NCI-H146 treated with DMSO at 0.1 percent for 48 hours (cell line): ENCODE measurements at regions not wholly inside any gene's neighbourhood (a gene's known extent, or its start where the extent isn't known, plus 50 kb on each side); places are given as distances from the start of the nearest gene placed in this dataset.
A peak's percentile ranks its signal among the peaks of the same experiment; 100 is the strongest.
"Not testable (repeated sequence)": the region's sequence is repeated elsewhere in the genome, so short reads cannot be mapped to it uniquely, and the experiment has no call there.

Experiments
- DNase-seq: peaks from one replicate; lab custom pipeline; 2025; ENCODE audit not compliant: unreplicated experiment; lab: John Stamatoyannopoulos, UW

- DNase-seq = no peak
These were observed 173.1 kb downstream of the KLHL28 start for GRCh38 chr14:44788612-44789011.

- DNase-seq = no peak
These were observed 176.7 kb downstream of the KLHL28 start for GRCh38 chr14:44785096-44785495.

GRCh38 chr14:44783901-44784300 lies 177.8 kb downstream of the KLHL28 start:
- DNase-seq = no peak

DNA sequence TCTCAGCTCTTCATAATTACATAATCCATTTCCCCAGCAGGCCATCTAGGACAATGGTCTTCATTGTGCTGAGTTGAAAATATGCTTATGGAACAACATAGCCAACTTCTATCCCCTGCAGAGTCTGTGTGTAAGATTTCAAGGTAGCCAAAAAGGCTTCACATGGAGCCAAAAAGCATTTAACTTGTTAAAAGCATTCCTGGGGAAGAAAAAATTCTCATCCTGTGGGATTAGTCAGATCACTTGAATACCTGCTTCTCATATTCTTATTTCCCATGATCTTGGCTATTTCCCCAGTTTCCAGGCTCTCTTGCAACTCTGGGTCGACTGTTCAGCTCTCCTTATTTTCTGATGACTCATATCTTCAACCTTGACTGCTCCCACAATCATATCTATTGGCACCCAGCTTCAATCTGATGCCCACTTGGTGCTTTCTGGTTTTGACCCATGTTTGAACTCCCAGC lies 178.9 kb downstream of the KLHL28 start:
- no peak for DNase-seq

DNA sequence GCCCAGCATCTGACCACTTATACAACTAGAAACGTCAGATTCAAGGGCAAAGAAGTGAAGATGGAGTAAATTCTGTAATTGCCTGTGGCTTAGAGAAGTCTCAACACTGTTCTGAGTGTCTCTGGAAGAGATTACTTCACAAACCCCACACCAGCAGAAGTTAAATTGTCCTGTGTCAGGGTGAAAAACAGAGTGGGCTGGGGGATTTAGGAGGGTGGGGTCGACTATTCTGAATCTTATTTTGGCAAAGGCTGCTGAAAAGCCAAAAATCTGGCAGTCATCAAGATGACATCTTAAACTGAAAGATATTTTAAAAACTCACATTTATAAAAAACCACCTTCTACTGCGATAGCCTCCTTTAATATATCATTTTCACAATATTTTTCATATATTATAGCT lies 180.8 kb downstream of the KLHL28 start:
- no peak for DNase-seq

DNA sequence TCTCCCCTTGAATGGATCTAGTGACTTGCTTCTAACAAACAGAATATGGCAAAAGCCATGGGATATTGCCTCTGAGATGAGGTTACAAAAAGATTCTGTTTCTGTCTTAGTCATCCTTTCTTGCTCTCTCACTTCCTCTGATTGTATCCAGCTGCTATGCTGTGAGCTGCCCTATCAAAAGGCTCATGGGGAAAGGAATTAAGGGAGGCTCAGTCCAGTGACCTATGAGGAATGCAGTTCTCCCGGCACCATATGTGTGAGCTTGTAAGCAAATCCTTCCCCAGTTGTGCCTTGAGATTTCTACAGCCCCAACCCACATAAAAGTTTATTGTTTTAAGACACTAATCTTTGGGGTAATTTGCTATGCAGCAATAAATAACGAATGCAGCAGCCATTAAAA lies 183.1 kb downstream of the KLHL28 start:
- DNase-seq = no peak

DNA sequence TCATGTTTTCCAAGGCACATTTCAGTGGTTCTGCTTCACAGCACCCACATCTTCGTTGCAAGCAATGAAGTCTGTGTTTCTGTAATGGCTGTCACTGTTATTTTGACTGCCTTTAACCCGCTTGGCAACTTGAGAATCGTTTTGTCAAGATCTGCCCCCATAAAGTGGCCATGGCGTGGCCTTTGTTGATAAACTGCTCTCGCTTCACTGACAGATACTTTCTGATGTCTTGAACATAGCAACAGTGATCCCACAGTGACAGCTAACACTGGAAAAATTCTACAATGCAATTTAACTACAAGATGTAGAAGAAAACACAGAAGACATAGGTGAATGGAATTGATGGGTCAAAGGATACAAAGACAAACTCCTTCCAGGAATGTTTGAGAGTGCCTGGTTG lies 184.2 kb downstream of the KLHL28 start:
- DNase-seq = no peak

DNA sequence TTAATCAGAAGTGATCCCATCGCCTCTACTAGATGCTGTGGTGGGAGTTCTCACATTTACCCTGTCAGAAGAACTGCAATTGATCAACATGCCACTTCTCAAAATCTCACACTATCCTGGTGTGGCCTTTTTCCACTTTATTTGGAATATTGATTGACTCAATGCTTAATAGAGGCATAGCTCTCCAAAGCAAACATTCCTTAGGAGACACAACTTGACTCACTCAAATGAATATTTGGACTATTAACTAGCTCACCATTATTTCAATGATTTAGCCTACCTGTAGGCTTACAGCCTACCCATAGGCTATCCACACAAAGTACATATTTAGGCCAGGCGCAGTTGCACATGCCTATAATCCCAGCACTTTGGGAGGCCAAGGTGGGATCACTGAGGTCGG lies 186.5 kb downstream of the KLHL28 start:
- no peak for DNase-seq

DNA sequence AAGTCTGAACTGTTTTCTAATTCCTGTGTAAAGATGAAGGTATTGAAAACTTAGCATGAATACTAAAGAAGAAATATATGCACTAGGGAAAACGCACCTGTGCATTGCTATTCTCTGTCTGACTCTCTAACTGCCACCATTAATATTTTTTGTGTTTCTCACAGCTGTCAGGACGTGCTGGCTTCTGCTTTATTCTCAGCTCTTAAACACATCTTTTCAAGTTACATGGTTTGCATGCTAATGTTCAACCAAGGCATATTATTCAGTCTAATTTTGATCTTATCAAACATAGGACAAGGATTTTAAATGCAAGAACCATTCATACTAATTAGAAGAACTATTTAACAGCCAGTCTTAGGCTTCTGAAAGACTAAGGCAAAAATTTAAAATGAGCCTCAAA lies 187.4 kb downstream of the KLHL28 start:
- no peak for DNase-seq

DNA sequence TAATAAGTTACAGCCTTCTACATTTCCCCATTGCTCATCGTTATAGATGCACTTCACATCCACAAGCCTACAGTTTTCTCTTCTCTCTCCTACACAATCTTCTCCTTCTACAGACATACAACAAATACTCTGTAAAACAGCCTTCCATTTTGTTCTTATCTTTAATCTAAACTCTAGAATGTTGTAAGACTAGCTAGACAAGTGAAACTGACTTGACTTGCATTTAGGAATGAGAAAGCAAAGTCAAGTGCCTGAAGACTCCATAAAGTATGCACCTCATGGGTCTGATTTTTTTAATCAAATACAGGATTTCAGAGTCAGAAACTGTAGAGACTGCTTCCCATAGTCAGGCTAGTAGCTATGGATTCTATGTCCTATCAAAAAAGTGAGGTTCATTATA lies 190.3 kb downstream of the KLHL28 start:
- DNase-seq = no peak

DNA sequence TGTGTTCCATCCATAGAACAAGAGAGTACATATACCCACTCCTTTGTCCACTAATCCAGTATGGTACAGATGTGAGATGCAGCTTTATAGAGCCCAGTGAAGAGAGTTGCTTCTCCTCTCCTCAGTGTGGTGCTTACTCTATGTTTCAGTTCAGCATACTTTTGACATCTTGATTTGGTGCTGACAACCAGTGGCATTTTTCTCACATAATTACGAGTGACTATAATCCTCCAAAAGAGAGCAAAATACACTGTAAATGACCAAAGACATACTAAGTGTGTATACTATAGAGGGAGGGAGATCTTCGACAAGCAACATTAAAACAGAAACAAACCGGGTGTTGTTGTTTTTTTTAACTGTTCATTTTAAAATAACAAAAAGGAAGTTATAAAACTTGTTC lies 191.5 kb downstream of the KLHL28 start:
- no peak for DNase-seq

DNA sequence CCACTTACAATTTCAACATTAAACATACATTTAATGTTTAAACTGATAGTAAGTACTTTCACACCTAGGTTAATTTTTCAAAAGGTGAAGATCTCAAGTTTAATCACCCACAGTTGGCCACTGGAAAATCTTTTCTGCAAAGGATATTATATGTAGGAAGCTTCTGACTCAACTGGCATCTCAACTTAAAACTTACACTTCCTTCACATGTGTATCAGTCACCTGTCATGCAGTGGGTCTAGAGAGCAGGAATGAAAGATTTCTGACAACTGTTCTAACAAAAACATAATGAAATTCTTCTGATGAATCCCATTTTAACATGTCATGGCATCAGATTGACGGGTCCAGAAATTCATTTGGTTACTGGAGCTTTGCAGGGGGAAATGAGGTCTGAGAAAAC lies 192.8 kb downstream of the KLHL28 start:
- DNase-seq = no peak

- DNase-seq = peak; percentile 77
These were observed 194.0 kb downstream of the KLHL28 start for GRCh38 chr14:44767646-44768173.

DNA sequence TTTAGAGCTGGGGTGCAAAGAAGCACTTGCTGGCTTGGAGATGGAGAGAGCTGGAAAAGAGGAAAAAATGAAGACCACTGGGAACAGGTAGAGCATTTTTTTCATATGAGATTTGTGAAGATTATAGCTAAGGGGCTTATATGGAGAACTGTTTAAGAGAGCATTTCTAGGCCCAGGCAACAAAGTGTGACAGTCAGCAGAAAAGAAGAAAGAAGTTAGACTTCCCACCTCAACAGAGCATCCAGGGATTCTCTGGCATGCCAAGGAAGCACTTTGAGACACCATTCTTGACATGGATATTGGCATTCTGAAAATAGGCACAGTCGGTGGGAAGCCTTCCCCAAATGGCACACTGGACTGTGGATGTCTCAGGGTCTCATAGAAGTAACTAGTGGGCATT lies 195.5 kb downstream of the KLHL28 start:
- no peak for DNase-seq

GRCh38 chr14:44763356-44763755 lies 198.4 kb downstream of the KLHL28 start:
- DNase-seq = no peak

GRCh38 chr14:44759277-44759676 lies 202.5 kb downstream of the KLHL28 start:
- no peak for DNase-seq

GRCh38 chr14:44756554-44756953 lies 205.2 kb downstream of the KLHL28 start:
- peak; percentile 11 for DNase-seq

GRCh38 chr14:44745371-44745770 lies 216.4 kb downstream of the KLHL28 start:
- DNase-seq = no peak

DNA sequence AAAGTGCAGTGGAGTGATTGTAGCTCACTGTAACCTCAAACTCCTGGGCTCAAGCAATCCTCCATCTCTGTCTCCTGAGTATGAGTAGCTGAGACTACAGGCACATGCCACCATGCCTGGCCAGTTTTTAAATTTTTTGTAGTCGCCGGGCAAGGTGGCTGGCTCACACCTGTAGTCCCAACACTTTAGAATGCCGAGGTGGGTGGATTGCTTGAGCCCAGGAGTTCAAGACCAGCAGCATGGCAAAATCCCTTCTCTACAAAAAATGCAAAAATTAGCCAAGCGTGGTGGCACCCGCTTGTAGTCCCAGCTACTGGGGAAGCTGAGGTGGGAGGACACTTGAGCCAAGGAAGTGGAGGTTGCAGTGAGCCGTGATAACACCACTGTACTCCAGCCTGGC lies 219.5 kb downstream of the KLHL28 start:
- DNase-seq = no peak

DNA sequence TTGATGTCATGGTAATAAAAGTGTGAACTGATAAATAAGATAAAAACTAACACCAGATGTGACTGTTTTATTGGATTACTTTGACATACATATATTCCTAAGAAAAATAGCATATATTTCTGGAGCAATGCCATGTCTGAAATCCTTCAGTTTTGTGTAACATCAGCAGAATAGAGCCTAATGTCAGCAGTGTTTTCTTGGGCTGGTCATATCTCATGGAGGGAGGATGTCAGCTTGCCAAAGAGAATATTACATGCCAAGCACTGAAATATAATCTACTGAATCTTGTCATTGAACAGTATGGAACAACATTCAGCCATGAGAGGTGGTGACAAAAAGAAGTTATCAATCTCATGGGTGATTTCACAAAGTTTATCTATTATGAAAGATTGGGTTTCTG lies 220.3 kb downstream of the KLHL28 start:
- DNase-seq = no peak

DNA sequence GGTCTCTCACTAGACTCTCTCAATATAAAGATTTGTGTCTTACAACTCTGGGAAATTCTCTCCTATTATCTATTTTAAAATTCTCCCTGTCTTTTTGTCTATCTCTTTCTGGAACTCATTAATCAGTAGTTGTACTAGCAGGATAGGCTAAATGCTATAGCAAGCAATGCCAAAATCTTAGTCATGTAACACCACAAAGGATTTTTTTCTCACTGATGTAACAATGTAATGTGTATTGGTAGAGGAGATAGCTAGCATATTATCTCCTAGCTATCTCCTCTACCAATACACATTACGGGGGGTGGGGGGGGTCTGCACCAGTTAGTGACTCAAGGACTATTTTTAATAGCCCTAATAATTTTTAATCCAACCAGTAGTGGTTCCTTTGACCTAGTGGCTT lies 225.4 kb downstream of the KLHL28 start:
- DNase-seq = no peak

GRCh38 chr14:44732144-44732543 lies 225.1 kb upstream of the FSCB start:
- DNase-seq = no peak

DNA sequence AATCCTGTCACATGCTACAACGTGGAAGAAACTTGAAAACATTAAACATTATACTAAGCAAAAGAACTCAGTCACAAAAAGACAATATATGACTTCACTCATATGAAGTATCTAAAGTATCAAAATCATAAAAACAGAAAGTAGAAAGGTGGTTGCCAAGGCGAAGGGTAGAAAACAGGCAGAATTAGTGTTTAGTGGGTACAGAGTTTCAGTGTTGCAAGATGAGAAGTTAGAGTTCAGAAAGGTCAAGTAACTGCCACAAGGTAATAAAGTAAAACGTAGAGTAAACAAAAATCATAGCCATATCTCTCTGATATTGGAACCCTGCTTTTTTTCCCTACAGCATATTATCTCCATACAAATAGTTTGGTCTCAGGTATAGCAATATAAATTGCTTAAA lies 223.8 kb upstream of the FSCB start:
- DNase-seq = no peak

DNA sequence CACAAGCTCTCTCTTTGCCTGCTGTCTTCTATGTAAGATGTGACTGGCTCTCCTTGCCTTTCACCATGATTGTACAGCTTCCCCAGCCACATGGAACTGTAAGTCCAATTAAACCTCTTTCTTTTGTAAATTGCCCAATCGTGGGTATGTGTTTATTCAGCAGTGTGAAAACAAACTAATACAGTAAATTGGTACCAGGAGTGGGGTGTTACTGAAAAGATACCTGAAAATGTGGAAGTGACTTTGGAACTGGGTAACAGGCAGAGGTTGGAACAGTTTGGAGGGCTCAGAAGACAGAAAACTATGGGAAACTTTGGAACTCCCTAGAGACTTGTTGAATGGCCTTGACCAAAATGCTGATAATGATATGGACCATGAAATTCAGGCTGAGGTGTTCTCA lies 214.3 kb upstream of the FSCB start:
- not testable (repeated sequence) for DNase-seq
